Endothelial cell of umbilical vein (primary cell): ENCODE measurements at regions not wholly inside any gene's neighbourhood (a gene's known extent, or its start where the extent isn't known, plus 50 kb on each side); places are given as distances from the start of the nearest gene placed in this dataset.

Experiments
- EZH2 ChIP-seq: IDR thresholded peaks from 2 replicates; pipeline ENCODE4 v1.6.1; 2012; ENCODE audit warnings: borderline replicate concordance, low read depth, mild to moderate bottlenecking, moderate library complexity, low read length, inconsistent platforms; ENCODE audit not compliant: severe bottlenecking
- JUN ChIP-seq: IDR thresholded peaks from 2 replicates; pipeline ENCODE4 v1.6.1; 2011; ENCODE audit warnings: borderline replicate concordance, low read depth; ENCODE audit not compliant: insufficient read length, insufficient read depth
- MYC ChIP-seq: IDR thresholded peaks from one replicate; pipeline ENCODE4 v1.6.1; 2011; ENCODE audit warnings: mild to moderate bottlenecking, low read depth, low read length
- POLR2A ChIP-seq: IDR thresholded peaks from 2 replicates; pipeline ENCODE4 v1.6.1; 2012; ENCODE audit warnings: low read depth, mild to moderate bottlenecking, control low read depth, low read length
- POLR2AphosphoS5 ChIP-seq: IDR thresholded peaks from 2 replicates; pipeline ENCODE4 v1.6.1; 2012; ENCODE audit warnings: low read depth, mild to moderate bottlenecking, control low read depth, low read length, moderate library complexity; ENCODE audit not compliant: insufficient read depth
- TF ChIP-seq, protein P1 (sequence below), 2 donors: IDR thresholded peaks; 1 replicate in 1 of 2; 2 replicates in 1 of 2; pipeline ENCODE4 v1.5.1; 2011; ENCODE audit warnings: low read length in 2 of 2, mild to moderate bottlenecking in 2 of 2, moderate library complexity in 2 of 2, control low read depth in 1 of 2, inconsistent platforms in 1 of 2, low read depth in 1 of 2; ENCODE audit not compliant: insufficient read depth in 1 of 2; ENCODE audit errors: extremely low read depth in 1 of 2
- TF ChIP-seq, protein P2 (sequence below): IDR thresholded peaks from 2 replicates; pipeline ENCODE4 v1.6.1; 2011; ENCODE audit not compliant: insufficient read depth, insufficient read length

DNA sequence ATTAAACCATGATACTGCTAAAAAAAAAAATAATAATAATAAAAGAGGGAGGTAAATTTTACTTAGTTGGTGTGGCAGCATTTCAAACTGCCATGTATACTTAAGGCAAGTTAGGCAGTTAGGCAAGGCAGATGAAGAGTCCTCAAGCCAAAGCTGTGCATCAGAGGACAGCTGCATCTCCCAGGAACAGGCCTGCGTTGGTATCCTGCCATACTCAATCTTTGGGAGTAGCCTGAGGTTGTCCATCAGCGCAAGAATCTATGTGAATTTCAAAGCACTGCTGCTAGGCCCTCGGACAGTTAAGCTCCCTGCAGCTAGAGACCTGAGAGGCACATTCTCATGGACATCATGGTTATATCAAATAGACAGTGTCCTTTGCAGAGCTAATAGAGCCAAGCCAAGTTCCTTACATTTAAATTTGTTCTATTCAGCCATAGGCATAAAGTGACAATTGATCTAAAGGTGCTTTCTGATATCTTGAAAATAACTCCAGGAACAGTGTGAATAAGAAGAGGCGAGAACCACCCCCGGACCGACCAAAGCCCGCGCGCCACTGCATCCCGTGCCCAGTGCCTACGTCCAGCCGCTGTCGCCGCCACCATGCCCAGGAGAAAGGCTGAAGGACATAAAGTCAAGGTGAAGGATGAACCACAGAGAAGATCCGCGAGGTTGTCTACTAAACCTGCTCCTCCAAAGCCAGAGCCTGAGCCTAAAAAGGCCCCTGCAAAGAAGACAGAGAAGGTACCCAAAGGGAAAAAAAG lies 310.6 kb downstream of the SEMA3D start:
- TF ChIP-seq, protein P1, sequence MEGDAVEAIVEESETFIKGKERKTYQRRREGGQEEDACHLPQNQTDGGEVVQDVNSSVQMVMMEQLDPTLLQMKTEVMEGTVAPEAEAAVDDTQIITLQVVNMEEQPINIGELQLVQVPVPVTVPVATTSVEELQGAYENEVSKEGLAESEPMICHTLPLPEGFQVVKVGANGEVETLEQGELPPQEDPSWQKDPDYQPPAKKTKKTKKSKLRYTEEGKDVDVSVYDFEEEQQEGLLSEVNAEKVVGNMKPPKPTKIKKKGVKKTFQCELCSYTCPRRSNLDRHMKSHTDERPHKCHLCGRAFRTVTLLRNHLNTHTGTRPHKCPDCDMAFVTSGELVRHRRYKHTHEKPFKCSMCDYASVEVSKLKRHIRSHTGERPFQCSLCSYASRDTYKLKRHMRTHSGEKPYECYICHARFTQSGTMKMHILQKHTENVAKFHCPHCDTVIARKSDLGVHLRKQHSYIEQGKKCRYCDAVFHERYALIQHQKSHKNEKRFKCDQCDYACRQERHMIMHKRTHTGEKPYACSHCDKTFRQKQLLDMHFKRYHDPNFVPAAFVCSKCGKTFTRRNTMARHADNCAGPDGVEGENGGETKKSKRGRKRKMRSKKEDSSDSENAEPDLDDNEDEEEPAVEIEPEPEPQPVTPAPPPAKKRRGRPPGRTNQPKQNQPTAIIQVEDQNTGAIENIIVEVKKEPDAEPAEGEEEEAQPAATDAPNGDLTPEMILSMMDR (IDR thresholded peaks at IDR 0.05; ENCODE audit: extremely low read depth in 1 of 2, insufficient read depth in 1 of 2, low read depth in 1 of 2, low read length in 2 of 2): no peak
- TF ChIP-seq POLR2A (no peak), JUN (no peak), POLR2AphosphoS5 (no peak), MYC (no peak), EZH2 (no peak)
- TF ChIP-seq, protein P2, sequence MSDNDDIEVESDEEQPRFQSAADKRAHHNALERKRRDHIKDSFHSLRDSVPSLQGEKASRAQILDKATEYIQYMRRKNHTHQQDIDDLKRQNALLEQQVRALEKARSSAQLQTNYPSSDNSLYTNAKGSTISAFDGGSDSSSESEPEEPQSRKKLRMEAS: no peak
